ENCODE measurements at regions not wholly inside any gene's neighbourhood (a gene's known extent, or its start where the extent isn't known, plus 50 kb on each side); places are given as distances from the start of the nearest gene placed in this dataset.

DNA sequence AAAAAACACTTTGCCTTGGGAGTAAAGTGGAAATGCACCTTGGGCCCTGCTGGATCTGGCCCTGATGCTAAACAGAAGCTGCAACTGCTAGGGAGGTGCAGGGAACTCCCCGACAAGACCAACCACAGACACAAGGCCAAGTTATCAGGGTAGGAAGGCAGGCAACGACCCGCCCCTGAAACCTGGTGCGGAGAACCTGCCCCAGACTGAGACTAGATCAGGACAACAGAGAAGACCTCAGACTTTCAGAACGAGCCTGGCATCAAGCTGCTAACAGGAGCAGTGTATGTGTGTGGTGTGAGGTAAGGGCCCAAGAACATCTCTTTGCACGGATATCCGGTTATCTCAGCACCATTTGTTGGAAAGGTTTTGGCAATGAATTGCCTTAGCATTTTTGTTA, 233.7 kb upstream of the RTL1 start:
- TF ChIP-seq, protein P1, sequence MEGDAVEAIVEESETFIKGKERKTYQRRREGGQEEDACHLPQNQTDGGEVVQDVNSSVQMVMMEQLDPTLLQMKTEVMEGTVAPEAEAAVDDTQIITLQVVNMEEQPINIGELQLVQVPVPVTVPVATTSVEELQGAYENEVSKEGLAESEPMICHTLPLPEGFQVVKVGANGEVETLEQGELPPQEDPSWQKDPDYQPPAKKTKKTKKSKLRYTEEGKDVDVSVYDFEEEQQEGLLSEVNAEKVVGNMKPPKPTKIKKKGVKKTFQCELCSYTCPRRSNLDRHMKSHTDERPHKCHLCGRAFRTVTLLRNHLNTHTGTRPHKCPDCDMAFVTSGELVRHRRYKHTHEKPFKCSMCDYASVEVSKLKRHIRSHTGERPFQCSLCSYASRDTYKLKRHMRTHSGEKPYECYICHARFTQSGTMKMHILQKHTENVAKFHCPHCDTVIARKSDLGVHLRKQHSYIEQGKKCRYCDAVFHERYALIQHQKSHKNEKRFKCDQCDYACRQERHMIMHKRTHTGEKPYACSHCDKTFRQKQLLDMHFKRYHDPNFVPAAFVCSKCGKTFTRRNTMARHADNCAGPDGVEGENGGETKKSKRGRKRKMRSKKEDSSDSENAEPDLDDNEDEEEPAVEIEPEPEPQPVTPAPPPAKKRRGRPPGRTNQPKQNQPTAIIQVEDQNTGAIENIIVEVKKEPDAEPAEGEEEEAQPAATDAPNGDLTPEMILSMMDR (IDR thresholded peaks at IDR 0.05; ENCODE audit: low read length), result no peak
- no peak for TF ChIP-seq EZH2phosphoT487 (IDR thresholded peaks at IDR 0.05; ENCODE audit: low read length)
- TF ChIP-seq EZH2 (optimal IDR thresholded peaks at IDR 0.05; ENCODE audit: low read depth, low read length), result no peak

Measured in MM.1S (cell line).